ENCODE measurements at regions not wholly inside any gene's neighbourhood (a gene's known extent, or its start where the extent isn't known, plus 50 kb on each side); places are given as distances from the start of the nearest gene placed in this dataset.

- no peaks in the 10 kb centered on the region for H3K27me3 ChIP-seq (ENCODE audit: control insufficient read depth in 1 of 2, insufficient read depth in 1 of 2, low read length in 2 of 2)
- no peaks in the 10 kb centered on the region for H3K36me3 ChIP-seq (ENCODE audit: control insufficient read depth in 1 of 2, insufficient read depth in 2 of 2, low read depth in 1 of 2, low read length in 2 of 2)
- no peak overlapping the region for H3K4me3 ChIP-seq (ENCODE audit: insufficient read depth in 1 of 2, low read depth in 1 of 2, low read length in 2 of 2)
- H2BK12ac ChIP-seq (ENCODE audit: low read length in 2 of 2), result no peak overlapping the region
- H2BK15ac ChIP-seq (ENCODE audit: low read depth, poor library complexity, severe bottlenecking), result no peak overlapping the region
- H4K91ac ChIP-seq (ENCODE audit: low read length), result no peak overlapping the region
- no peak overlapping the region for H3K27ac ChIP-seq (ENCODE audit: low read length, poor library complexity, severe bottlenecking)
- WGBS, result 71% methylated on average over 7 of the region's 8 CpGs
- no peaks in the 10 kb centered on the region for H3K79me1 ChIP-seq (replicated peaks; ENCODE audit: low read length, poor library complexity, severe bottlenecking)
- H3K23ac ChIP-seq (ENCODE audit: low read length in 2 of 2), result no peak overlapping the region
- H2AFZ ChIP-seq (ENCODE audit: low read depth, low read length), result no peak overlapping the region
- no peak overlapping the region for H3K4ac ChIP-seq (ENCODE audit: low read depth in 1 of 2, low read length in 2 of 2)
- no peak overlapping the region for H2BK120ac ChIP-seq (ENCODE audit: low read depth, low read length)
- H3K4me2 ChIP-seq (ENCODE audit: low read length, poor library complexity, severe bottlenecking), result no peak overlapping the region
- no peaks in the 10 kb centered on the region for H3K9me3 ChIP-seq (ENCODE audit: control insufficient read depth, low read length)
- no peak overlapping the region for H2BK5ac ChIP-seq (ENCODE audit: low read depth, low read length, poor library complexity, severe bottlenecking)
- no peak overlapping the region for H4K8ac ChIP-seq (ENCODE audit: low read length)
- no peak overlapping the region for H3K9ac ChIP-seq (ENCODE audit: low read length)
- H2AK5ac ChIP-seq (ENCODE audit: low read length, severe bottlenecking), result no peak overlapping the region
- no peaks in the 10 kb centered on the region for H3K4me1 ChIP-seq (ENCODE audit: control insufficient read depth, insufficient read depth, low read depth, low read length)
- DNase-seq, result no peak
- H3K14ac ChIP-seq (ENCODE audit: low read length in 2 of 2), result no peak overlapping the region
- H3K18ac ChIP-seq (ENCODE audit: low read depth in 1 of 2, low read length in 2 of 2), result no peak overlapping the region
Observed at GRCh38 chr10:130889240-130889639, 422.3 kb downstream of the TCERG1L start.

GRCh38 chr10:130889780-130890179 lies 421.7 kb downstream of the TCERG1L start:
- H3K14ac ChIP-seq (ENCODE audit: low read length in 2 of 2), result no peak overlapping the region
- no peak overlapping the region for H3K4me3 ChIP-seq (ENCODE audit: insufficient read depth in 1 of 2, low read depth in 1 of 2, low read length in 2 of 2)
- H2BK120ac ChIP-seq (ENCODE audit: low read depth, low read length), result no peak overlapping the region
- no peaks in the 10 kb centered on the region for H3K36me3 ChIP-seq (ENCODE audit: control insufficient read depth in 1 of 2, insufficient read depth in 2 of 2, low read depth in 1 of 2, low read length in 2 of 2)
- no peak overlapping the region for H4K91ac ChIP-seq (ENCODE audit: low read length)
- no peaks in the 10 kb centered on the region for H3K27me3 ChIP-seq (ENCODE audit: control insufficient read depth in 1 of 2, insufficient read depth in 1 of 2, low read length in 2 of 2)
- H3K4me1 ChIP-seq (ENCODE audit: control insufficient read depth, insufficient read depth, low read depth, low read length), result no peaks in the 10 kb centered on the region
- H3K4me2 ChIP-seq (ENCODE audit: low read length, poor library complexity, severe bottlenecking), result no peak overlapping the region
- no peak overlapping the region for H2AFZ ChIP-seq (ENCODE audit: low read depth, low read length)
- H2BK12ac ChIP-seq (ENCODE audit: low read length in 2 of 2), result no peak overlapping the region
- H3K27ac ChIP-seq (ENCODE audit: low read length, poor library complexity, severe bottlenecking), result no peak overlapping the region
- no peak for DNase-seq
- no peak overlapping the region for H3K4ac ChIP-seq (ENCODE audit: low read depth in 1 of 2, low read length in 2 of 2)
- H2AK5ac ChIP-seq (ENCODE audit: low read length, severe bottlenecking), result no peak overlapping the region
- 85% methylated on average over 2 of the region's 6 CpGs for WGBS
- no peak overlapping the region for H2BK5ac ChIP-seq (ENCODE audit: low read depth, low read length, poor library complexity, severe bottlenecking)
- H3K79me1 ChIP-seq (replicated peaks; ENCODE audit: low read length, poor library complexity, severe bottlenecking), result no peaks in the 10 kb centered on the region
- H3K18ac ChIP-seq (ENCODE audit: low read depth in 1 of 2, low read length in 2 of 2), result no peak overlapping the region
- H3K23ac ChIP-seq (ENCODE audit: low read length in 2 of 2), result no peak overlapping the region
- no peaks in the 10 kb centered on the region for H3K9me3 ChIP-seq (ENCODE audit: control insufficient read depth, low read length)
- no peak overlapping the region for H4K8ac ChIP-seq (ENCODE audit: low read length)
- no peak overlapping the region for H3K9ac ChIP-seq (ENCODE audit: low read length)
- H2BK15ac ChIP-seq (ENCODE audit: low read depth, poor library complexity, severe bottlenecking), result no peak overlapping the region

- Histone ChIP-seq H3K27ac (ENCODE audit: low read length, poor library complexity, severe bottlenecking) (no peak overlapping the region), H2BK12ac (ENCODE audit: low read length in 2 of 2) (no peak overlapping the region), H3K23ac (ENCODE audit: low read length in 2 of 2) (no peak overlapping the region), H2BK15ac (ENCODE audit: low read depth, poor library complexity, severe bottlenecking) (no peak overlapping the region), H3K4me2 (ENCODE audit: low read length, poor library complexity, severe bottlenecking) (no peak overlapping the region), H4K8ac (ENCODE audit: low read length) (no peak overlapping the region), H3K14ac (ENCODE audit: low read length in 2 of 2) (no peak overlapping the region), H3K9me3 (ENCODE audit: control insufficient read depth, low read length) (no peaks in the 10 kb centered on the region), H3K79me1 (replicated peaks; ENCODE audit: low read length, poor library complexity, severe bottlenecking) (no peaks in the 10 kb centered on the region), H2BK120ac (ENCODE audit: low read depth, low read length) (no peak overlapping the region), H3K36me3 (ENCODE audit: control insufficient read depth in 1 of 2, insufficient read depth in 2 of 2, low read depth in 1 of 2, low read length in 2 of 2) (no peaks in the 10 kb centered on the region), H3K4ac (ENCODE audit: low read depth in 1 of 2, low read length in 2 of 2) (no peak overlapping the region), H2BK5ac (ENCODE audit: low read depth, low read length, poor library complexity, severe bottlenecking) (no peak overlapping the region), H3K4me1 (ENCODE audit: control insufficient read depth, insufficient read depth, low read depth, low read length) (no peaks in the 10 kb centered on the region), H3K18ac (ENCODE audit: low read depth in 1 of 2, low read length in 2 of 2) (no peak overlapping the region), H3K27me3 (ENCODE audit: control insufficient read depth in 1 of 2, insufficient read depth in 1 of 2, low read length in 2 of 2) (no peaks in the 10 kb centered on the region), H2AK5ac (ENCODE audit: low read length, severe bottlenecking) (no peak overlapping the region), H3K9ac (ENCODE audit: low read length) (no peak overlapping the region), H3K4me3 (ENCODE audit: insufficient read depth in 1 of 2, low read depth in 1 of 2, low read length in 2 of 2) (no peak overlapping the region), H2AFZ (ENCODE audit: low read depth, low read length) (no peak overlapping the region), H4K91ac (ENCODE audit: low read length) (no peak overlapping the region)
- 83% methylated on average over 10 of the region's 11 CpGs for WGBS
- DNase-seq, result no peak
Observed at GRCh38 chr10:130891066-130891465, 420.5 kb downstream of the TCERG1L start.

- no peak overlapping the region for H4K91ac ChIP-seq (ENCODE audit: low read length)
- H3K4me1 ChIP-seq (ENCODE audit: control insufficient read depth, insufficient read depth, low read depth, low read length), result no peaks in the 10 kb centered on the region
- no peaks in the 10 kb centered on the region for H3K27me3 ChIP-seq (ENCODE audit: control insufficient read depth in 1 of 2, insufficient read depth in 1 of 2, low read length in 2 of 2)
- H3K4ac ChIP-seq (ENCODE audit: low read depth in 1 of 2, low read length in 2 of 2), result no peak overlapping the region
- no peak for DNase-seq
- WGBS, result 66% methylated on average over 6 of the region's 7 CpGs
- no peak overlapping the region for H2BK120ac ChIP-seq (ENCODE audit: low read depth, low read length)
- no peak overlapping the region for H2BK5ac ChIP-seq (ENCODE audit: low read depth, low read length, poor library complexity, severe bottlenecking)
- H2BK12ac ChIP-seq (ENCODE audit: low read length in 2 of 2), result no peak overlapping the region
- no peaks in the 10 kb centered on the region for H3K79me1 ChIP-seq (replicated peaks; ENCODE audit: low read length, poor library complexity, severe bottlenecking)
- H4K8ac ChIP-seq (ENCODE audit: low read length), result no peak overlapping the region
- no peaks in the 10 kb centered on the region for H3K9me3 ChIP-seq (ENCODE audit: control insufficient read depth, low read length)
- H3K4me2 ChIP-seq (ENCODE audit: low read length, poor library complexity, severe bottlenecking), result no peak overlapping the region
- no peak overlapping the region for H3K18ac ChIP-seq (ENCODE audit: low read depth in 1 of 2, low read length in 2 of 2)
- H2AFZ ChIP-seq (ENCODE audit: low read depth, low read length), result no peak overlapping the region
- H2AK5ac ChIP-seq (ENCODE audit: low read length, severe bottlenecking), result no peak overlapping the region
- no peaks in the 10 kb centered on the region for H3K36me3 ChIP-seq (ENCODE audit: control insufficient read depth in 1 of 2, insufficient read depth in 2 of 2, low read depth in 1 of 2, low read length in 2 of 2)
- no peak overlapping the region for H3K14ac ChIP-seq (ENCODE audit: low read length in 2 of 2)
- H3K27ac ChIP-seq (ENCODE audit: low read length, poor library complexity, severe bottlenecking), result no peak overlapping the region
- no peak overlapping the region for H2BK15ac ChIP-seq (ENCODE audit: low read depth, poor library complexity, severe bottlenecking)
- no peak overlapping the region for H3K9ac ChIP-seq (ENCODE audit: low read length)
- H3K4me3 ChIP-seq (ENCODE audit: insufficient read depth in 1 of 2, low read depth in 1 of 2, low read length in 2 of 2), result no peak overlapping the region
- no peak overlapping the region for H3K23ac ChIP-seq (ENCODE audit: low read length in 2 of 2)
Observed at GRCh38 chr10:130894471-130894870, 417.1 kb downstream of the TCERG1L start.
